ENCODE measurements at regions not wholly inside any gene's neighbourhood (a gene's known extent, or its start where the extent isn't known, plus 50 kb on each side); places are given as distances from the start of the nearest gene placed in this dataset.

GRCh38 chr3:59600631-59601030 lies 550.8 kb upstream of the CFAP20DC start:
- no peak for TF ChIP-seq CTCF (IDR thresholded peaks at IDR 0.05; ENCODE audit: low read depth, low read length)
- H3K4me1 ChIP-seq (ENCODE audit: low read depth) = peaks cover 5% of the 10 kb centered on the region
- no peaks in the 10 kb centered on the region for H3K36me3 ChIP-seq
- no peak for DNase-seq (ENCODE audit: low read depth in 1 of 2, low spot score in 1 of 2)
- no peak overlapping the region for H3K4me3 ChIP-seq
- no peaks in the 10 kb centered on the region for H3K9me3 ChIP-seq (ENCODE audit: low read depth)
- H3K27me3 ChIP-seq = no peaks in the 10 kb centered on the region
- no peak overlapping the region for H3K27ac ChIP-seq

GRCh38 chr3:59596741-59597140 lies 546.9 kb upstream of the CFAP20DC start:
- H3K27me3 ChIP-seq = no peaks in the 10 kb centered on the region
- no peaks in the 10 kb centered on the region for H3K36me3 ChIP-seq
- H3K4me1 ChIP-seq (ENCODE audit: low read depth) = peaks cover 5% of the 10 kb centered on the region
- H3K4me3 ChIP-seq = no peak overlapping the region
- H3K9me3 ChIP-seq (ENCODE audit: low read depth) = no peaks in the 10 kb centered on the region
- H3K27ac ChIP-seq = no peak overlapping the region
- TF ChIP-seq CTCF (IDR thresholded peaks at IDR 0.05; ENCODE audit: low read depth, low read length) = no peak
- DNase-seq (ENCODE audit: low read depth in 1 of 2, low spot score in 1 of 2) = no peak

- H3K4me1 ChIP-seq (ENCODE audit: low read depth) = peaks cover 5% of the 10 kb centered on the region
- no peaks in the 10 kb centered on the region for H3K9me3 ChIP-seq (ENCODE audit: low read depth)
- no peak for DNase-seq (ENCODE audit: low read depth in 1 of 2, low spot score in 1 of 2)
- TF ChIP-seq CTCF (IDR thresholded peaks at IDR 0.05; ENCODE audit: low read depth, low read length) = no peak
- no peak overlapping the region for H3K27ac ChIP-seq
- no peaks in the 10 kb centered on the region for H3K36me3 ChIP-seq
- H3K4me3 ChIP-seq = no peak overlapping the region
- H3K27me3 ChIP-seq = no peaks in the 10 kb centered on the region
Measured at GRCh38 chr3:59595830-59596229, 546.0 kb upstream of the CFAP20DC start.

GRCh38 chr3:59593380-59593779 lies 543.6 kb upstream of the CFAP20DC start:
- Histone ChIP-seq H3K4me1 (ENCODE audit: low read depth) (peaks cover 5% of the 10 kb centered on the region), H3K36me3 (no peaks in the 10 kb centered on the region), H3K9me3 (ENCODE audit: low read depth) (no peaks in the 10 kb centered on the region), H3K27ac (no peak overlapping the region), H3K27me3 (no peaks in the 10 kb centered on the region), H3K4me3 (no peak overlapping the region)
- TF ChIP-seq CTCF (IDR thresholded peaks at IDR 0.05; ENCODE audit: low read depth, low read length) = no peak
- no peak for DNase-seq (ENCODE audit: low read depth in 1 of 2, low spot score in 1 of 2)

- DNase-seq (ENCODE audit: low read depth in 1 of 2, low spot score in 1 of 2) = no peak
- Histone ChIP-seq H3K27me3 (no peaks in the 10 kb centered on the region), H3K4me3 (no peak overlapping the region), H3K27ac (no peak overlapping the region), H3K4me1 (ENCODE audit: low read depth) (peaks cover 10% of the 10 kb centered on the region), H3K9me3 (ENCODE audit: low read depth) (no peaks in the 10 kb centered on the region), H3K36me3 (no peaks in the 10 kb centered on the region)
- TF ChIP-seq CTCF (IDR thresholded peaks at IDR 0.05; ENCODE audit: low read depth, low read length) = no peak
Measured at GRCh38 chr3:59580996-59581395, 531.2 kb upstream of the CFAP20DC start.

GRCh38 chr3:59580499-59580898 lies 530.7 kb upstream of the CFAP20DC start:
- Histone ChIP-seq H3K27me3 (no peaks in the 10 kb centered on the region), H3K9me3 (ENCODE audit: low read depth) (no peaks in the 10 kb centered on the region), H3K27ac (no peak overlapping the region), H3K4me1 (ENCODE audit: low read depth) (peaks cover 13% of the 10 kb centered on the region), H3K36me3 (no peaks in the 10 kb centered on the region), H3K4me3 (no peak overlapping the region)
- no peak for TF ChIP-seq CTCF (IDR thresholded peaks at IDR 0.05; ENCODE audit: low read depth, low read length)
- no peak for DNase-seq (ENCODE audit: low read depth in 1 of 2, low spot score in 1 of 2)

Data from cardiac muscle cell (in vitro differentiated cells and primary cell).